Astrocyte (in vitro differentiated cells and primary cell): ENCODE measurements at regions not wholly inside any gene's neighbourhood (a gene's known extent, or its start where the extent isn't known, plus 50 kb on each side); places are given as distances from the start of the nearest gene placed in this dataset.

Experiments used
- DNase-seq: peaks from one replicate; pipeline ENCODE4 v3.0.0-alpha.2; 2010; ENCODE audit warnings: low read depth
- FAIRE-seq: peaks from 2 replicates; lab custom pipeline; 2011; peaks lifted over from hg19 to GRCh38; lab: Jason Lieb, UNC
- H2AFZ ChIP-seq: 2 replicates; pipeline ENCODE4 v1.6.0; 2012; ENCODE audit warnings: low read depth, low read length, inconsistent platforms
- H3K27ac ChIP-seq: 2 replicates; pipeline ENCODE4 v1.5.1; 2011; ENCODE audit warnings: low read depth, low read length, inconsistent platforms
- H3K27me3 ChIP-seq: 2 replicates; pipeline ENCODE4 v1.6.0; 2011; ENCODE audit warnings: low read length, inconsistent platforms; ENCODE audit not compliant: insufficient read depth
- H3K36me3 ChIP-seq: 2 replicates; pipeline ENCODE4 v1.5.1; 2011; ENCODE audit warnings: low read length, inconsistent platforms; ENCODE audit not compliant: insufficient read depth
- H3K4me1 ChIP-seq: 2 replicates; pipeline ENCODE4 v1.5.1; 2011; ENCODE audit warnings: low read length, inconsistent platforms; ENCODE audit not compliant: insufficient read depth
- H3K4me2 ChIP-seq: 2 replicates; pipeline ENCODE4 v1.6.0; 2012; ENCODE audit warnings: low read length, inconsistent platforms
- H3K4me3 ChIP-seq: 2 replicates; pipeline ENCODE4 v1.5.1; 2011; ENCODE audit warnings: low read depth, mild to moderate bottlenecking, low read length, inconsistent platforms; ENCODE audit not compliant: insufficient read depth
- H3K79me2 ChIP-seq: 2 replicates; pipeline ENCODE4 v1.6.0; 2012; ENCODE audit warnings: mild to moderate bottlenecking, low read length, inconsistent platforms; ENCODE audit not compliant: insufficient read depth
- H3K9ac ChIP-seq: 2 replicates; pipeline ENCODE4 v1.6.0; 2012; ENCODE audit warnings: mild to moderate bottlenecking, low read length, inconsistent platforms
- H3K9me3 ChIP-seq: 2 replicates; pipeline ENCODE4 v1.5.1; 2012; ENCODE audit warnings: low read depth, mild to moderate bottlenecking, low read length, inconsistent platforms; ENCODE audit not compliant: insufficient read depth
- H4K20me1 ChIP-seq: 2 replicates; pipeline ENCODE4 v1.6.0; 2012; ENCODE audit warnings: low read length, inconsistent platforms; ENCODE audit not compliant: insufficient read depth
- H3K27ac Mint-ChIP-seq: one replicate; pipeline ENCODE4 v1.8.0; 2021; ENCODE audit warnings: mild to moderate bottlenecking, mixed read lengths; ENCODE audit not compliant: unreplicated experiment
- H3K27me3 Mint-ChIP-seq: one replicate; pipeline ENCODE4 v1.8.0; 2021; ENCODE audit warnings: low read depth, mixed read lengths; ENCODE audit not compliant: unreplicated experiment
- H3K36me3 Mint-ChIP-seq: one replicate; pipeline ENCODE4 v1.8.0; 2021; ENCODE audit warnings: low read depth, mixed read lengths; ENCODE audit not compliant: unreplicated experiment
- H3K4me1 Mint-ChIP-seq: one replicate; pipeline ENCODE4 v1.8.0; 2021; ENCODE audit warnings: low read depth, mixed read lengths; ENCODE audit not compliant: unreplicated experiment
- H3K4me3 Mint-ChIP-seq: one replicate; pipeline ENCODE4 v1.8.0; 2021; ENCODE audit warnings: mild to moderate bottlenecking, moderate library complexity, mixed read lengths; ENCODE audit not compliant: unreplicated experiment
- H3K9me3 Mint-ChIP-seq: one replicate; pipeline ENCODE4 v1.8.0; 2021; ENCODE audit warnings: mild to moderate bottlenecking, mixed read lengths; ENCODE audit not compliant: unreplicated experiment
- CTCF ChIP-seq: IDR thresholded peaks from 2 replicates; pipeline ENCODE4 v1.5.1; 2011; ENCODE audit warnings: low read depth, mild to moderate bottlenecking, inconsistent platforms, low read length, moderate library complexity; ENCODE audit not compliant: insufficient read depth
- EZH2 ChIP-seq: IDR thresholded peaks from 2 replicates; pipeline ENCODE4 v1.6.1; 2012; ENCODE audit warnings: mild to moderate bottlenecking, low read length, inconsistent platforms; ENCODE audit not compliant: insufficient read depth

GRCh38 chr6:43836507-43837240 is 66.7 kb downstream of the VEGFA start:
- no peaks in the 10 kb centered on the region for H4K20me1 ChIP-seq
- peak overlapping the region; percentile 58 for H3K27ac Mint-ChIP-seq
- H3K27me3 Mint-ChIP-seq, result peaks cover 19% of the 10 kb centered on the region
- H3K4me3 ChIP-seq, result no peak overlapping the region
- no peaks in the 10 kb centered on the region for H3K36me3 ChIP-seq
- peak overlapping the region; percentile 67 for H3K4me3 Mint-ChIP-seq
- FAIRE-seq (no peak), DNase-seq (no peak)
- no peaks in the 10 kb centered on the region for H3K9me3 Mint-ChIP-seq
- H3K4me1 ChIP-seq, result peaks cover 10% of the 10 kb centered on the region
- peaks cover 3% of the 10 kb centered on the region for H3K27me3 ChIP-seq
- no peak overlapping the region for H3K27ac ChIP-seq
- H3K4me2 ChIP-seq, result no peak overlapping the region
- TF ChIP-seq CTCF (no peak), EZH2 (no peak)
- no peaks in the 10 kb centered on the region for H3K79me2 ChIP-seq
- H3K4me1 Mint-ChIP-seq, result peaks cover 30% of the 10 kb centered on the region
- no peaks in the 10 kb centered on the region for H3K36me3 Mint-ChIP-seq
- H3K9ac ChIP-seq, result no peak overlapping the region
- H2AFZ ChIP-seq, result no peak overlapping the region
- no peaks in the 10 kb centered on the region for H3K9me3 ChIP-seq
